ENCODE measurements at regions not wholly inside any gene's neighbourhood (a gene's known extent, or its start where the extent isn't known, plus 50 kb on each side); places are given as distances from the start of the nearest gene placed in this dataset.

- TF ChIP-seq CREB1 (IDR thresholded peaks at IDR 0.05; ENCODE audit: low read depth) (no peak), TEAD4 (IDR thresholded peaks at IDR 0.05) (no peak), YY1 (IDR thresholded peaks at IDR 0.05; ENCODE audit: low read depth) (no peak), EP300 (IDR thresholded peaks at IDR 0.05; ENCODE audit: borderline replicate concordance) (no peak), RAD21 (IDR thresholded peaks at IDR 0.05; ENCODE audit: low read depth) (no peak), FOXM1 (IDR thresholded peaks at IDR 0.05; ENCODE audit: borderline replicate concordance, low read depth) (no peak), NFIC (IDR thresholded peaks at IDR 0.05) (no peak)
These were observed 276.2 kb upstream of the POU5F2 start for GRCh38 chr5:94017579-94017978.

- TF ChIP-seq CREB1 (IDR thresholded peaks at IDR 0.05; ENCODE audit: low read depth) (no peak), REST (IDR thresholded peaks at IDR 0.05; ENCODE audit: low read depth) (no peak), ZBTB7A (IDR thresholded peaks at IDR 0.05; ENCODE audit: low read depth) (no peak), CEBPB (IDR thresholded peaks at IDR 0.05) (no peak), TEAD4 (IDR thresholded peaks at IDR 0.05) (no peak), EGR1 (IDR thresholded peaks at IDR 0.05) (no peak), USF1 (IDR thresholded peaks at IDR 0.05) (no peak), FOXM1 (IDR thresholded peaks at IDR 0.05; ENCODE audit: borderline replicate concordance, low read depth) (no peak), RAD21 (IDR thresholded peaks at IDR 0.05; ENCODE audit: low read depth) (no peak), YY1 (IDR thresholded peaks at IDR 0.05; ENCODE audit: low read depth) (no peak), TCF12 (IDR thresholded peaks at IDR 0.05; ENCODE audit: low read depth) (no peak), NFIC (IDR thresholded peaks at IDR 0.05) (no peak), EP300 (IDR thresholded peaks at IDR 0.05; ENCODE audit: borderline replicate concordance) (no peak), TAF1 (IDR thresholded peaks at IDR 0.05; ENCODE audit: low read depth) (no peak)
- TF ChIP-seq, protein P1, sequence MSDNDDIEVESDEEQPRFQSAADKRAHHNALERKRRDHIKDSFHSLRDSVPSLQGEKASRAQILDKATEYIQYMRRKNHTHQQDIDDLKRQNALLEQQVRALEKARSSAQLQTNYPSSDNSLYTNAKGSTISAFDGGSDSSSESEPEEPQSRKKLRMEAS (IDR thresholded peaks at IDR 0.05), result no peak
These were observed 269.4 kb upstream of the POU5F2 start for GRCh38 chr5:94010814-94011213.

GRCh38 chr5:94009161-94009560 is 267.8 kb upstream of the POU5F2 start:
- no peak for TF ChIP-seq REST (IDR thresholded peaks at IDR 0.05; ENCODE audit: low read depth)
- no peak for TF ChIP-seq TEAD4 (IDR thresholded peaks at IDR 0.05)
- TF ChIP-seq EGR1 (IDR thresholded peaks at IDR 0.05), result no peak

- TF ChIP-seq EGR1 (IDR thresholded peaks at IDR 0.05), result no peak
- no peak for TF ChIP-seq TEAD4 (IDR thresholded peaks at IDR 0.05)
- TF ChIP-seq, protein P1 (IDR thresholded peaks at IDR 0.05), result no peak
- TF ChIP-seq YY1 (IDR thresholded peaks at IDR 0.05; ENCODE audit: low read depth), result no peak
- TF ChIP-seq USF1 (IDR thresholded peaks at IDR 0.05), result no peak
- TF ChIP-seq NFIC (IDR thresholded peaks at IDR 0.05), result no peak
These were observed 257.6 kb upstream of the POU5F2 start for GRCh38 chr5:93998951-93999455.

DNA sequence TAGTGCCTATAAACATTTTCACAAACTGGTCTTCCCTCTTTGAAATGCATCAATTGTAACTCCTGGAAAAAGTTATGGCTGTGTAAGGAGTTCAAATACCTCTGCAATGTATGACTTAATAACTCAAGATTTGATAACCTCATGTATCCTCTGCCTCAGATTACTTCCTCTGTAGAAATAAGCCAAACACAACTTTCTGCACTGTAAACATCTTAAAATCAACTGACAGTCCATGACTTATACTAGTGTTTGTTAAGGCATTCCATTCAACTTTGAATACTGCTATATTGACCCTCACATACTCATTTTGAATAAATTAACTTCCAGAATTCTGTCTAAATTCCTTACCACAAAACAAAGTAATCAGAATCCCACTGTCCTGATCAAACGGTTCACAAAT is 256.2 kb upstream of the POU5F2 start:
- TF ChIP-seq TCF12 (IDR thresholded peaks at IDR 0.05; ENCODE audit: low read depth) (no peak), FOXM1 (IDR thresholded peaks at IDR 0.05; ENCODE audit: borderline replicate concordance, low read depth) (no peak), ZBTB7A (IDR thresholded peaks at IDR 0.05; ENCODE audit: low read depth) (no peak), CEBPB (IDR thresholded peaks at IDR 0.05) (no peak), EGR1 (IDR thresholded peaks at IDR 0.05) (no peak), RAD21 (IDR thresholded peaks at IDR 0.05; ENCODE audit: low read depth) (no peak), USF1 (IDR thresholded peaks at IDR 0.05) (no peak), REST (IDR thresholded peaks at IDR 0.05; ENCODE audit: low read depth) (no peak), CREB1 (IDR thresholded peaks at IDR 0.05; ENCODE audit: low read depth) (no peak), TEAD4 (IDR thresholded peaks at IDR 0.05) (no peak)
